ENCODE measurements at regions not wholly inside any gene's neighbourhood (a gene's known extent, or its start where the extent isn't known, plus 50 kb on each side); places are given as distances from the start of the nearest gene placed in this dataset.
"Not testable (repeated sequence)": the region's sequence is repeated elsewhere in the genome, so short reads cannot be mapped to it uniquely, and the experiment has no call there.

- no peak for DNase-seq (ENCODE audit: low spot score)
Measured at GRCh38 chr1:189656628-189657530, 820.8 kb downstream of the BRINP3 start.

DNA sequence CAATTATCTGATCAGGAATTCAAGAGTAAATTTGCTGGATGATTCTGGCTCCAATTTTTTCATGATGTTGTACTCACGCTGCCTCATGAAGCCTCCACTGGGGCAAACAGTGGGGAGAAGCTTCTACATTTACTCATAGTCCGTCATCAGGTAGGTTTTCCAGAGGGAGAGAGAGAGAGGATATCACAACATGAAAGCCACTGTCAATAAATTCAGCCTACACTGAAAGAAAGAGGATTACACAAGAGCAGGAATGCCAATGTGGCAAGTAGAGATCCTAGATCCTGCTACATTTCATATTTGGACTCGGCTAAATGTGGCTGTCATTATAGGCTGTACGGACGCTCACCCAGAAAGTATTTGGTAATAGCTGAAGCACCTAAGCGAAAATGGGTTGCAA is 819.9 kb downstream of the BRINP3 start:
- DNase-seq (ENCODE audit: low spot score): no peak

- peak; percentile 57 for DNase-seq (ENCODE audit: low spot score)
Measured at GRCh38 chr1:189658381-189658780, 819.3 kb downstream of the BRINP3 start.

DNA sequence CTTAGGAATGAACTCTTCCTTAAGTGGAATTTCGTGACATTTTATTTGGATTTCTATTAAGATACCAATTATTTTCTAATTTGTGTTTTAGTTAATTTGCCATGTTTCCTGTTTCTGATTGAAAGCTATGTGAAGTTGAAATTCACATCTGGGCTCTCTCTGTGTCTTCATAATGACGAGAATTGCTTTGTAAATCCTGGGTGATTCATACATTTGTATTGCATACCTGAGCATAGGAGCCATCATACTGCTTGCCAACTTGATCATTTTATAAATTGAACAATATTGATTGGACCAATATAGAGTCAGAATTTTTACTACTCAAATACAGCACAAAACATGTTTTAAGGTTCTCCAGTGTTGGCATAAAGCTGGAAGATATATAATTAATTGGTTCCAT is 817.9 kb downstream of the BRINP3 start:
- DNase-seq (ENCODE audit: low spot score): no peak

- DNase-seq (ENCODE audit: low spot score): no peak
Measured at GRCh38 chr1:189662190-189662589, 815.5 kb downstream of the BRINP3 start.

DNA sequence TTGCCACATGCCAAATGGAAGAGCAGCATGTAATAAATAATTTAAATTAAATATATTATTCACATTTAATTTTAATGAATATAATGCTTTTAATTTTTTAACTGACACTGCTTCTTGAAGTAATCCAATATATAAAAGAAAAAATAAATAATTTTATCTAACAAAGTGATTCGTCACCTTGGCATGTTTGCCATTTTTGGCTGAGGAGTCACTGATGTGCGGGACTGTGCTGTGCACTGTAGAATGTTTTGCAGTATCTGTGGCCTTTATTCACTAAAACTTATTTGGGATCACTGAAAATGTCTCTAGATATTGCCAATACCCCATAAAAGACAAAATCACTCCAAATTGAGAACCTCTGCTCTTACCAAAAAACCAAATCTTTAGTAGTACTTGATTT is 807.8 kb downstream of the BRINP3 start:
- no peak for DNase-seq (ENCODE audit: low spot score)

DNA sequence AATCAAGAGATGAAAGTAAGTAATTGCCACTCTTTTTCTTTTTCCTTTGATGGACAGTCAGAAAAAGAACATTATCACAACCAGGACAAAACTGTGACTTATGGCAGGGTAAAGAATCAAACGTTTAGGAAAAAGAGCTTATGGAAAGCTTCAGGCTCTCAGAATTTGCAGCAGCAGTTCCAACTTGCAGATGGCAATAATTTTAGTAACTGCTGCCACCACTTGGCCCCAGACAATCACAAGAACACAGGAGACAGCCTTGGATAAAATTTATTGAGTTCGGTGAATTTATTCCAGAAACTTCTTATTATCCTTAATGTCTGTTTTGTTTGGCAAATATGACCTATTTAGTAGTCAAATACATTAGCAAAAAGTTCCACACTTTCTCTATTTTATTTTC is 804.4 kb downstream of the BRINP3 start:
- no peak for DNase-seq (ENCODE audit: low spot score)

DNA sequence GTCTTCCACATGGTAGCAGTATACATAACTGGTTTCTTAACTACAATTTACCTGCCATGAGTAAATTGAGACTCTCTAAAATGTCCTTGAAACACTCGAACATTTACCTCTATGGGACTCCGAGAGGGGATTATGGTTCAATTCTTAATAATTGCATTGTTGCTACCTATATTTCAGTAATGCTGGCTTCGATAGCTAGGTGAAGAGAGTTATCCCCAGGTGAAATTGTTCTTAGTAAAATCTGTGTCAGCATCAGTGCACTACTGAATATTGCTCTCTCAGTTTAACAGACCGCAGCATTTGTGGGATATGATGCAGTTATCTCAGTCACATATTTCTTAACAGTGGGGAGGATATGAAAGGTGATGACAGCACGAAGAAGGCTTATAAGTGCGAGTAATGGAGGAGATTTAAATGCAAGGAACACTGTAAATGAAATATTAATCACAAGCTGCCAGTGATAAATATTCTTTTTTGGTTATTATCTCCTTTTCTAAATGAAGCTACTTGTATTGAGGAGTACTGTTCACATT is 801.9 kb downstream of the BRINP3 start:
- DNase-seq (ENCODE audit: low spot score): no peak

GRCh38 chr1:189678779-189679178 is 798.9 kb downstream of the BRINP3 start:
- no peak for DNase-seq (ENCODE audit: low spot score)

- no peak for DNase-seq (ENCODE audit: low spot score)
Measured at GRCh38 chr1:189681252-189681919, 796.3 kb downstream of the BRINP3 start.

DNA sequence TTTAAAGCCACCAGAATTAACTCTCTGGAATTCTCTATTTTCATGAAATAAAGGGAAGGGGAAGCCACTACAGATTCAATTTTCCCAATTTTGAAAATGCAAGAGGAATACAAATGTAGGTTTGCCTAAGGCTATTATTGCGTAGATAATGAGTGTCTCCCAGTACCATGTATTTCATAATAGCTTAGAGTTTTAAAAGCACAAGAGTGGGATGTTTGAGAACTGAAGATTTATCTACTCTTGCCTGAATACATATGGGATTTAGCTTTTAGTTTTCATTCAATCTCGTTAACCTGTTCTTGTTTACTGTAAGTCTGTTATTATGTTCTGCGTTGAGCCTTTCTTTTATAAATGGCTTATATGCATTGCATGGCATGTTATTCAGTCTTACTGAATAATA is 795.1 kb downstream of the BRINP3 start:
- no peak for DNase-seq (ENCODE audit: low spot score)

GRCh38 chr1:189686288-189686687 is 791.4 kb downstream of the BRINP3 start:
- no peak for DNase-seq (ENCODE audit: low spot score)

DNA sequence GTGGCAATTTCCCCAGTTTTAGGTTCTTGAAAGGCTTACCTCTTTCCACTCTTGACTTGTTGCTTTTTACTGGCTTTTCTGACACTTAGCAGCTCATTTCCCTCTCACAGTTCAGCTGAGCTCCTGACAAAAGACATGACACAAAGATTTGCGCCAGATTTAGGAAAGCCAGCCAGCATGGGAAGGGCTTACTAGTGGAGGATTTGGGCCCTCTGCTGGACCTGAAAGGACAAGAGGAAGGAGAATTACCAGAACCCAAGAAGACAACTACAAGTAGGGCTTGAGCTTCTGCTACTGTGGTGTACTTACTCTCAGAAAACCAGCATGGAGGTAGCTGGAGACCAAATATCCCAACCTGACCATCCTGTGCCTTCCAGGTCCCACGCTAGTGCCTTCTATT is 784.5 kb downstream of the BRINP3 start:
- no peak for DNase-seq (ENCODE audit: low spot score)

DNA sequence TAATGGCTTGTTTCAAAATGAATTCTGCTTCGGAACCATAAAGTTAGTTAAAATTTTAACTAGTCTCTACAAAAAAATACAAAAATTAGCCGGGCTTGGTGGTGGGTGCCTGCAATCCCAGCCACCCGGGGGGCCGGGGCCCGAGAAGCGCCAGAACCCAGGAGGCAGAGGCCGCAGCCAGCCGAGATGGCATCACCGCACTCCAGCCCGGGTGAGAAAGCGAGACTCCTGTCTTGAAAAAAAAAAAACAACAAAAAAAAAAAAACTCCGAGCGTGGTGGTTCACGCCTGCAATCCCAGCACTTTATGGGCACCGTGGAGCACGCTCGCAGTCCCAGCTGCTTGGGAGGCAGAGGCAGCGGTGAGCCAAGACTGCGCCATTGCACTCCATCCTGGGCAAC is 781.4 kb downstream of the BRINP3 start:
- no peak for DNase-seq (ENCODE audit: low spot score)

DNA sequence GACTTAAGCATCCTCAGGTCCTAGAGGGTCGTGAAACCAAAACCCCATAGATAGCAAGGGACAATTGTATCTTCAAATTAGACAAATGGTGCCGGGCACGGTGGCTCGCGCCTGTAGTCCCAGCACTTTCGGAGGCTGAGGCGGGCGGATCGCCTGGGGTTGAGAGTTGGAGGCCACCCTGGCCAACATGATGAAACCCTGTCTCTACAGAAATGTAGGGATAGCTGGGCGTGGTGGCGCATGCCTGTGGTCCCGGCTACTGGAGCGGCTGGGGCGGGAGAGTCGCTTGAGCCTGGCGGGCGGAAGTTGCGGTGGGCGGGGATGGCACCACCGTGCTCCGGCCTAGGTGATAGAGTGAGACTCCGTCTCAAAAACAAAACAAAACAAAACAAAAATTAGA is 780.6 kb downstream of the BRINP3 start:
- no peak for DNase-seq (ENCODE audit: low spot score)

DNA sequence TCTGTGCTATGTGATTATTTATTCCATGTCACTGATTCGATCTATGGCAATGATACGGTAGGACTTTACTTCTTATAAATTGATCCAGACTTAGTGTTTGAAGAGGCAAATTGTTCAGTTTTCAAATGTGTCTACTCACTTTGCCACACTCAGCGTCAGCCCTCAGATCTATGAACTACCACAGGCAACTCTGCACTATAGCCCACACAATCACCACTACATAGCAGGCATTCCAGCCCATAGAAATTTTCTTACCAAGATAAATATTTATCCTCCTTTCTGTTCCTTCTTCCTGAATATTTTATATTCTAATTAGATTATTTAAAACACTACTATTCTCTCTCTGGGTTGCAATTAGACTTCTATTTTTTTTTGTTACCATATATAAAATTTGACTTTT is 776.1 kb downstream of the BRINP3 start:
- DNase-seq (ENCODE audit: low spot score): no peak

GRCh38 chr1:189706594-189706993 is 771.1 kb downstream of the BRINP3 start:
- no peak for DNase-seq (ENCODE audit: low spot score)

DNA sequence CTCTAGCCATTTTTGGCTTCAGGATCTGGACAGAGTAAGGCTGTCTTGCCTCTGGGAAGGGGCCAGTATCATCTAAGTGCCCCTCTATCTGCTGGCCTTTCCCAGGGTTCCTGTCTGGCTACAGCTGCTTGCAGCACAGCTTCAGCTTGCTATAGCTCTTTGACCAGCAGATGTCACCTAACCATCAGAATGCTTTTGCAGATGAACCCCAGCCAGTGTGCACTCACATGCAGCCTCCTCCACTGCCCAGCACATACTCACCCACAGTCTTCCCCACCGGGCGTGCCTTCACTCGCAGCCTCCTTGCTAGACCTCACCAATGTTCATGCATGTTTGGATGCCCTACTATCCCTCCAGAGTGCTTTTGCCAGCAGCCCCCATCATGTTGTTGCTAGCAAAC is 769.0 kb downstream of the BRINP3 start:
- no peak for DNase-seq (ENCODE audit: low spot score)

DNA sequence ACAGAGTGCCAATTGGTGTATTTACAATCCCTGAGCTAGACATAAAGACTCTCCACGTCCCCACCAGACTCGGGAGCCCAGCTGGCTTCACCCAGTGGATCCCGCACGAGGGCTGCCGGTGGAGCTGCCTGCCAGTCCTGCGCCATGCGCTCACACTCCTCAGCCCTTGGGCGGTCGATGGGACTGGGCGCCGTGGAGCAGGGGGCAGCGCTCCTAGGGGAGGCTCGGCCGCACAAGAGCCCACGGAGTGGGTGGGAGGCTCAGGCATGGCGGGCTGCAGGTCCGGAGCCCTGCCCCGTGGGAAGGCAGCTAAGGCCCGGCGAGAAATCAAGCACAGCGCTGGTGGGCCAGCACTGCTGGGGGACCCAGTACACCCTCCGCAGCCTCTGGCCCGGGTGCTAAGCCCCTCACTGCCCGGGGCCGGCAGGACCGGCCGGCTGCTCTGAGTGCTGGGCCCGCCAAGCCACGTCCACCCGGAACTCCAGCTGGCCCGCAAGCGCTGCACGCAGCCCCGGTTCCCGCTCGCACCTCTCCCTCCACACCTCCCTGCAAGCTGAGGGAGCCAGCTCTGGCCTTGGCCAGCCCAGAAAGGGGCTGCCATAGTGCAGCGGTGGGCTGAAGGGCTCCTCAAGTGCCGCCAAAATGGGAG is 759.4 kb downstream of the BRINP3 start:
- not testable (repeated sequence) for DNase-seq (ENCODE audit: low spot score)

DNA sequence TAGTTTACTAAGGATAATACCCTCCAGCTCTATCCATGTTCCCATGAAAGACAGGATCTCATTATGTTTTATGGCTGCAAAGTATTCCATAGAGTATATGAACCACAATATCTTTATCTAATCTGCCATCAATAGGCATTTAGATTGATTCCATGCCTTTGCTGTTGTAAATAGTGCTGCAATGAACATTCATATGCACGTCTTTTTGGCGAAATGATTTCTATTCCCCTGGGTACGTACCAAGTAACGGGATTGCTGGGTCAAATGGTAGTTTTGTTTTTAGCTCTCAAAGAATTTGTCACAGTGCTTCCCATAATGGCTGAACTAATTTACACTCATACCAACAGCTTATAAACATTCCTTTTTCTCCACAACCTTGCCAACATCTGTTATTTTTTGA is 750.9 kb downstream of the BRINP3 start:
- no peak for DNase-seq (ENCODE audit: low spot score)

DNA sequence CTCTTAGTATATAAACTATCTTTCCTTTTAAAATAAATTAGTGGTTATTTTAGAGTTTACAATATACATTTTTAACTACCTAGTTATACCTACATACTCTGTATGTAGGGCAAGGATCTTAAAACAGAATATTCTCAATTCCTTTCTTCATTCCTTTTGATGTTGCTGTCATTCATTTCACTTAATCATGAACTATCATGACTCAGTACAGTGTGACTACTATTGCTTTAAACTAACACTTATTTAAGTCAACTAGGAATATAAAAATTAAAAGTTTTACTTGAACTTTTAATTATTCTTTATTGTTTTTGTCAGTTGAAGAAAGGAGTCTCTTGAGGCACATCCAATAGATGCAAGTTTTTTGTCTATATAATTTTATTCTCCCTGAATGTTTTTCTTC is 726.4 kb downstream of the BRINP3 start:
- DNase-seq (ENCODE audit: low spot score): no peak

GRCh38 chr1:189752461-189752995 is 725.1 kb downstream of the BRINP3 start:
- DNase-seq (ENCODE audit: low spot score): no peak
